Middle frontal gyrus (tissue), 1 donor: ENCODE measurements at regions not wholly inside any gene's neighbourhood (a gene's known extent, or its start where the extent isn't known, plus 50 kb on each side); places are given as distances from the start of the nearest gene placed in this dataset.

Experiments
- DNase-seq: peaks from one replicate; pipeline ENCODE4 v3.0.0-alpha.2; 2015; ENCODE audit warnings: low spot score; ENCODE audit errors: extremely low spot score

DNA sequence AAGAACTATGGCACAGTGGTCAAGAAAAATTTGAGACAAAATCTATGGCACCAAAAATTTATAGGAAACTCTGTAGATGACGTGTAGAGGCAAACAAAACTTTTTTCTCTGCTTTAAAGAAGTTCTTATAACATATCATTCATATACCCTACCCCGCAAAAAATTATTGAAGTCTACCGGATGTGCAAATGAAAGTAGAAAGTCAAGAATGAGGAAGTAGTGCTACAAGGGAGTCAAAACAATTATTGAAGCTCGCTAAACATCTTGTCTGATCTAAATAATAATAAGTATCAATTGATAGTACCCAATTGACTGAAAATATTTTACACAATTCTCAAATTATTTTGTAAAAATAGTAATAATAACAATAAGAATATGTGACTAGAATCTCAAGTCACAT, 398.5 kb downstream of the TAF11L14 start:
- DNase-seq, result no peak

DNA sequence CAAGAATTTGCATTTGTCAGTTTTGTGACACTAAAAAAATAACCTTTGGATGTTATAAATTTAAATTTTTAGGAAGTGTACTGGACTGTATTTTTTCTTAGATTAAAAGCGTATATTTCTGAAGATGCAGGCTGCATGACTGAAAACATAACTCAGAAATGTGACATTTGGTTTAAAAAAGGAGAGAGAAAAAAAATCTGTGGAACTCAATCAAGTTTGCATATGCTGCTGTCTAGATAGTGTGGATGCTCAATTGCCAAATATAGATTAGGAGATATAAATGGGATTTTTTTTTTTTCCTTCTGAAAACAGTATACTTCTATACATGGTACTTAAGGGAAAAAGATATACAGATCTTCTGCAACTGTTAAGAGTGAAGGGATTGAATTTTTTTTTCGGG, 402.3 kb downstream of the TAF11L14 start:
- DNase-seq, result no peak

DNA sequence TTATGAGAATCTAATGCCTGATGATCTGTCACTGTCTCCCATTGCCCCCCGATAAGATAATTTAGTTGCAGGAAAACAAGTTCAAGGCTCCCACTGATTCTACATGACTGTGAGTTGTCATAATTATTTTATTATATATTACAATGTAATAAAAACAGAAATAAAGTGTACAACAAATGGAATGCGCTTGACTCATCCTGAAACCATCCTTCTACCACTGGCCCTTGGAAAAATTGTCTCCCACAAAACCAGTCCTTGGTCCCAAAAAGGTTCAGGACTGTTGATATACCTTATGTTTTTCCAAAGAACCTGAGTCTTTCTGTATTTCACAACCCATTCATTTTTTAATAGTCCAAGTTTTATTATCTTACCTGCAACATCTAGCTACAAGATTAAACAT, 403.5 kb downstream of the TAF11L14 start:
- DNase-seq, result no peak

DNA sequence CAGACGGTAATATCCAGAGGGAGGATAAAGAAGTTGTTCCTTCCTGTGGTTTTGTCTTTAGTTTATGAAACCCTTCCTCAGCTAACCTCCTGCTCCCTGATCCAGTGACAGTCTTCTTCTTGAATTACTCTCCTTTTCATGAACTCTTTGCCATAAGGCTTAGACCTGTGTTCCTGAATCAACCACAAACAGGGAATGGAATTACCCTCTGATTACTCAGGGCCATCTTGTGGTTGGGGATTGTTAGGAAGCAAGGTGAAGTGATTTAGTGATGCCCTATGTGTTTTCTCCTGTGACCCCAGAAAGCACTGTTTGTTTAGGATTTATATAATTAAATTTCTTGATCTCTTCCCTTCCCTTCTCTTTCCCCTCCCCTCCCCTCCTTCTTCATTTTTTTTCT, 409.1 kb downstream of the TAF11L14 start:
- no peak for DNase-seq

DNA sequence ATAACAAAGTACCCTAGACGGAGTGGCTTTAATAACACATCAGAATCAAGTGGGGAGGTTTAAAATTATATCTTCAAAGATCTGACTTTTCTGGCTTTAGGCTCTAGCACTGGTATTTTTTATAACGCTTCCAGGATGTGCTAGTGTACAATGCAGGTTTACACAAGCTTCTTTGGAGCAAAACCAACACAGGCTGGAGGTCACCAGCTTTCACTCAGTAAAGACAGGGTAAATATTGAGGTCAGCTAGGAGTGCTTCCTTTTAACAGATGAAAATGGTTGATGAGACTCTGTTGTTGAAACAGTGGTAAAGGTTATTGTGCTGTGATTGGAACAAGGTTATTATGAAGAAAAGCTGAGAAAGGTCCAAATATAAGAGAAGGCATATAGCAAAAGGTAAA, 414.2 kb downstream of the TAF11L14 start:
- DNase-seq, result no peak

DNA sequence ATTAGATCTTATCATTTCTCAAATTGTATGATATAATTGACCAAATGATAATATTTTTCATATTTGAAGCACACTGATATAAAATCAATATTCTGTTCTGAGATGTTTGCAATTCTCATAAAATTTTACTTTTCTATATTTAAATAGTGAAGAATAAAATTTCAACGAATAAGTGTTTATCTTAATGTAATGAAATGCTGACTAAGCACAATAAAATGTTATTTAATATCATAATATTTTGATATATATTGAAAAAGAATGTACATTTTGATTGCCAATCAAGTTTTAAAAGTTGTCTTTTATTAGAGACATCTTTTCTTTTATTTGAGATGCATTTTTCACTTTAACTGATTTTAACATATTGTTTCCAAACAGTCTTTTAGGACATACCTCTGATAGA, 416.1 kb downstream of the TAF11L14 start:
- no peak for DNase-seq

DNA sequence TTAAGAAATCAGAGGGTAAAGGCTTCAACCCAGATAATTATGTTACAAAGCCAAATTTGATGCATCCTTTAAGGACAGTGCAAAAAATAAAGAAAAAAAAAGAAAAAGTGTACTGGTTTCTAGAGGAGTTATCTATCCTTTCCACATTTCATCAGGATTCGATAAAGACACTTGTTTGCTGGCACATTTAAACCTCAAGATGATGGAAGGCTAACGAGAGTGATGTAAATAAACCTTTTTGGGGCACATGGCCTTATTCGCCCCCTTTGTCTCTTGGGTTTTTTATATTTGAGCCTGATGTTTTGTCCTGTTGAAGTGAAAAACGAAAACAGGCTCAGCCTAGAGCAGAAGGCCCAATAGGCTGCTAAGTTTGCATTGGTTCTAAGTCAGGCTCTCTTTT, 416.5 kb downstream of the TAF11L14 start:
- no peak for DNase-seq

DNA sequence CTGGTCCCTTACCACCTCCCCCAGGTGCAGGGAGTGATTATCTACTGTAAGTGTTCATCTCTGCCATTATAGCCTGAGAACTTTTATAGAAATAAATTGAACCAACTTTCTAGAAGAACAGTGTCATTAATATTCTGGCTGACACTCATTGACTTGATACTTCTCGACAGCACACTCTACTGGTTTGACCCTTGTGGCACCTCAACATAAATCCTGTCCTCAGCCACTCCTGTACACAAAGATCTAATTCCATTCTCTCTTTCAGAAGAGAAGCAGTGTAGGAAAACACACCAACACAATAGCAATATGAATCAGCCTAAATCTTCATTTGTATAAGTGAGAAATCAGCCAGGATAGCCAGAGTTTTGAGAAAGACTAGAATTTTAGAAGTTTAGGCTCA, 417.7 kb downstream of the TAF11L14 start:
- DNase-seq, result no peak

DNA sequence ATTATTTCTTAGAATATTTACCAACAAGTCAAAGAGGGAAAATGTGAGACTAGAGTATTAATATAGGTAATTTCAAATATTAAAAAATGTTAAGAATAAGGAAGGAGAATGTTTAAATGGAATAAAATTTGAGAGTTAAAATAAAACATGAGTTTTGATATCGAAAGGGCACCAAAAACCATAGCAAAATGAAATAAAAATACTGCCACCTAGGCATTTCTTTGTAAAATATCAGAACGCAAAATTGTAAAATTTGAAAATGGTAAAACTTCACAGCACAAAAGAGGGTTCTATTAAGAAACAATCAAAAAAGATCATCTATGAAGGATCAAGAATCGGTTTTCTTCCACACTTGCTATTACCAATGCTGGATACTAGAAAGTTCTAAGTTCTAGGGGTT, 418.3 kb downstream of the TAF11L14 start:
- DNase-seq, result no peak

DNA sequence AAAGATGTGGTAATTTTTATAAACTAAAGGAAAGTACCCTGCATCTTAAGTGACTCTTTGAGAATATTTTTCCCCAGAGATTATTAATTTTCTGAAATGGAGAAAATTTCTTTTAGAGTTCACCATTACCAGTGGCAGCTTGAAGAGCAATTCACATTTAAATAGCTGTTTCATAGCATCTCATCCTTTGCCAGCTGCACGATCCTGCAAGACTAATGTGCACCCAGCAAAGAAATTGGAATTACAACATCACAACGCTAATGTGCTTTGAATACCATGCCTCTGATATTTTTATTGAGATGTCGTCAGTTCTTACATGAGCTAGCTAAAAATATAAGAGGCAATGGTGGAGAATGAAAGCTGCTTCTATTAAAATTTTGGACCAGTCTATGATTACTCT, 423.5 kb downstream of the TAF11L14 start:
- no peak for DNase-seq

DNA sequence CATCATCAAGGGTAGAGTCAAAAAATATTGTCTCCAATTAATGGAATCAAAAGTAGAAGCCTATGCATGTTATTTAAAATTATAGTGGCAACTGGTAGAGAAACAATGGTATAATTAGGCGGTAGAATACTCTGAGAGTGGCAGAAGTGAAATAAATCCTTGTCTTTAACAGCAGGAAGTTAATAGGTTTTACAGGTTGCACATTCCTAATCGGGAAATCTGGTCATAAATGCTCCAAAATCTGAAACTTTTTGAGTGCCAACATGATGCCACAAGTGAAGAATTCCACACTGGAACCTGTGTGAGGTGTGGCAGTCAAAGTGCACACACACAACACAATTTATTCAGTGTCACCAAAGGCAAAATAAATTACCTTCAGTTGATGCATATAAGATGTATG, 433.4 kb downstream of the TAF11L14 start:
- DNase-seq, result no peak

DNA sequence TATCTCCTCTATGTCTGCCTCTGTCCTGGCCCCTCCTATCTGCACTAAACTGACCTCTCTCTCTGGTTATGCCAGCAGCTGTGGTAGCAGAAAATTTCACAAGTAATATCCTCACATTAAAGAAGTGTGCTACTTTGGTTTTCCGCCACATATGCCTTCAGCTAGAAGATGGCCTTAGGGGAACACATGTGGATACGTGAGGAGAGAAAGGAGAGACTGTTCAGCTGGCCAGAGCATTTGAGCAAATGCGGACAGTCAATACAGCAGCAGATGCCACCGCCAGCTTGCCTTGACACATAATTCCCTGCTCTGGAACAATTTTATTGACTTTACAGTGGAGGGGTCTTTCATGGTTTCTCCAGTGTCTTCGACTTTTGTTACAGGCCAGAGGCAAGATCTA, 434.6 kb downstream of the TAF11L14 start:
- DNase-seq, result no peak

DNA sequence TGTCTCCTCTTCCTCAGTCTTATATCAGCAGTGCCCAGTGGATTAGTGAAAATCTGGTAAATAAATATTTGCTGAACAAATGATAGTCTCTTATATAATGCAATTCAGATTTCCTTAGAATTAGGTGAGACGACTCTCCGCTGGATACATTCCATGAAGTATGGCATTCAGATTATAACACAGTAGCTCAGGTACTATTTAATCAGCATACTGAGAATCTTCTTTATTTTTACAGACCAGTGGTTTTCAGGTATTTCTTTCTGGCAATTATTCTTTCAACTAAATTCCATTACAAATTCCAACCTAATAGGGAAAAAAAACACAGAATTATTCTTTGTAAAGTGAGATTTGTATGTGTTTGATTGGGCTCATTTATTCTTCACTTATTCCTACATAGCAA, 435.5 kb downstream of the TAF11L14 start:
- DNase-seq, result no peak

DNA sequence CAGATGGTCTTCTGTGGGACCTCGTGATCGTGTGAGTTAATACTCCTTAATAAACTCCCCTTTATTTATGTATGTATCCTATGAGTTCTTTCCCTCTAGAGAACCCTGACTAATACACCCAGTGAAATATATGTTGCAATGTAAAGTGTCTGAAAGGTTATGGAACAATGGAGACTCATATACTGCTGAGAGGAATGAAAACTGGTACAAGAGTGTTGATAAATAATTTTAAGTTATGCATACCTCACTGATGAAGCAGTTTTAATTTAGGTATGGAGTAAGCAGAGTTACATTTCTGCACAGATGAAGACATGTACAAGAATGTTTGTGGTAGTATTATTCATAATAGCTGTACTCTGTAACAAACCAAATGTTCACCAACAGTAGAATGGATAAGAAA, 438.3 kb downstream of the TAF11L14 start:
- no peak for DNase-seq

DNA sequence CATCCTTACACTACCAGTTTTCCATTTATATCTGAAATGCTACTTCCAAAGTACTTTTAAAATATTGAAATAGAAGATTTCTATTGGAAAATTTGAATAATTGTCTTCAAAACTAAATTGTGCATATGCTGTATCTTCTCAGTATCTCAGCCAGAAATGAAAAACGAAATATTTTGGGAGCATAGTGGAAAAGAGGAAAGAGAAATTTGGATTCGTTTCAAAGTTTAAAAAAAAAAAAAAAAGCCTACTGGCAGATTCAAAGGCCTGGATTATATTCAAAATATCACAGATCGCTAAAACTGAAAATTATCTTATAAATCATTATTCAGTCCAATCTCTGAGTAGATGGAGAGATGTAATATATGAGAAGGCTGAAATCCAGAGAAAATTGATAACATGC, 440.7 kb downstream of the TAF11L14 start:
- DNase-seq, result no peak

DNA sequence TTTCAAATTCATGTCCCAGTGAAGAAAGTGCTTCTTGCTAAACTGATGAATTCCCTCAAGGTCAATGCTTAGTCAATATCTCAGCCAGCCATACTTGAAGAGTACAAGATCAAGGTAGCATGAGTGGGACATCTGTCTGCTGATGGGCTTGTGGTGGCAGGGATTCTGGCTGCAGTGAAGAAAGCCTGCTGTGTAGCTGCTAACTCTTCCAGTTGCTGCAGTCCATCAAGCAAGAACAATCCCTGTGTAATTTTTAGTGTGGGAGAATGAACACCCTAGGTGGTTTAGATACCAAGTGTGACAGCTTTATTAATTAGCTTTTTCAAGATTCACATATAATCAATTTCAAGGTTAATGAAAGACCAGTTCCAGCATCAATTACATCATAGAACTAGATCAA, 443.9 kb downstream of the TAF11L14 start:
- DNase-seq, result no peak

DNA sequence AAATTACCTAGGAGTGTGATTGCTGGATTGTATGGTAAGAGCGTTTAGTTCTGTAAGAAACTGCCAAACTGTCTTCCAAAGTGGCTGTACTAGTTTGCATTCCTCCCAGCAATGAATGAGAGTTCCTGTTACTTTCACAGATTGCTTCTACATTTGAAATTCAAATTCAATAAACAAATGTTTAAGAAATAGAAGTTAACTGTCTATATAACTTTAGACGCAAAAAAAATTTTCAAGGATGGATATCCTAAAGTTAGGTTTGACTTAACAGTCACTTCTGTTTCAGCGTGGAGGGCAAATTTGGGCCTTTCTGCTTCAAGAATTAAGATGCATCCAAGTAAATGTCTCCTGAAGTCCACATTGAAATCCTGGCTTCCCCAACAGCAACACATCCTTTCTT, 445.6 kb downstream of the TAF11L14 start:
- no peak for DNase-seq

DNA sequence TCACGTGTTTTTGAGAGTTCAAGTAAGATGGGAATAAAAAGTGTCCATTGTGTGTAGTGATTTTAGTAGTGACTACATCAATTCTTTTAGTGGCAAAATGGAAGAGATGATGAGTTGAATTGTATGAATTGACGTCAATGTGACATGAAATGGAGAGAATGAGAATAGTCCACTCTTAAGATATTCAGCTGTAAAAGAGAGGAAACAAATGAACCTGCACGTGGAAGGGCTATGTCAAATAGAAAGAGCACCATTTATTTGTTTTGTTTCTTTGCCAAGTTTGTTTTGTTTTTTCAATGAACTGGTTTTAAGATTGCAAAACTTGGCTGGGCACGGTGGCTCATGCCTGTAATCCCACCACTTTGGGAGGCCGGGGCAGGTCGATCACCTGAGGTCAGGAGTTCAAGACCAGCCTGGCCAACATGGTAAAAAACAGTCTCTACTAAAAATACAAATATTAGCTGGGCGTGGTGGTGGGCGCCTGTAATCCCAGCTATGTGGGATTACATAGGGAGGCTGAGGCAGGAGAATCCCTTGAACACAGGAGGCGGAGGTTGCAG, 453.8 kb downstream of the TAF11L14 start:
- DNase-seq, result no peak

DNA sequence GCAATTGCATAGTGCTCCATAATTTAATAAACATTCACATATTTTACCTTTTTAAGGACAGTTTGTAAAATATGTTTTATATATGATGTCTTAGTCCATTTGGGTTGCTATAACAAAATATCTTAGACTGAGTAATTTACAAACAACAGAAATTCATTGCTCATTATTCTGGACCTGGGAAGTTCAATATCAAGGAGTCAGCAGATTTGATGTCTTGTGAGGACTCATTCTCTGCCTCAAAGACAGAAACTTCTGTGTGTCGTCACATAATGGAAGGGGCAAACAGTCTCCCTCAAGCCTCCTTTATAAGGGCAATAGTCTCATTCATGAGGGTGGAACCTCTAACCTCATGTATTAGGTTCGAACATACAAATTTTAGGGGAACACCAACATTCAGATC, 455.9 kb downstream of the TAF11L14 start:
- DNase-seq, result no peak

DNA sequence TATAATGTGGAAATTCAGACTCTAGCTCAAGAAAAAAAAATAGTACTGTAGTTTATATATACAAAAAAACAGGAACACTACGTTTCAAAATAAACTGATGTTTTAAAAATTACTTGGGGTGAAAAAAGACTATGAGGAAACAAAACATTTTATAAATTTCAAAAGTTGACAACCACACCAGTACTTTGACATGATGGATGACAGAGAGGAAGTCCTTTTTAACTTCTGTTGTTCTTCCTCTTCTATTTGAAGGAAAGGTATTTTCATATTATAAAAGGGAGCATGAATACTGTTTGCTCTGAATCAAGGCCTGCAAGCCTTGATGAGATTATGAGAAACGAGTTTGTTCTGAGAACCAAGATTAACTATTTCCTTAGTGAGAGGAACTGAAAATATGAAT, 456.9 kb downstream of the TAF11L14 start:
- no peak for DNase-seq

DNA sequence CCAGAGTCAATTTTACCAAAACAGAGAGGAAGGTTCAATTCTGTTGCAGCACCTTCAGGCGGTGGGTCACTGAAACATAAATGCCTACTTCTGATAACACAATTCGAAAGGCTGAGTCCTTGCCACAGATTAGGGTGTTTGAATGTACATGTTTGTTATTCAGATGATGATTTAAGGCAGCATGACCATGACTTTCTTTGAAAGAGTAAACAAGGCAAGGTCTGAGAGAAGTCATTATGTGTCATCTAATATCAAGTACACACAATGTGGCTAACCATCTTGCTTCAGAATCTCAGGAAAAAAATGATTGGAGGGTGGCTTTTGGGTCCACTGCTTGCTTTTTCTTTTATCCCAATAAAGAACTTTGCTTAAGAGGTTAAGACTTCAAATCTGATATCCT, 457.5 kb downstream of the TAF11L14 start:
- DNase-seq, result no peak

DNA sequence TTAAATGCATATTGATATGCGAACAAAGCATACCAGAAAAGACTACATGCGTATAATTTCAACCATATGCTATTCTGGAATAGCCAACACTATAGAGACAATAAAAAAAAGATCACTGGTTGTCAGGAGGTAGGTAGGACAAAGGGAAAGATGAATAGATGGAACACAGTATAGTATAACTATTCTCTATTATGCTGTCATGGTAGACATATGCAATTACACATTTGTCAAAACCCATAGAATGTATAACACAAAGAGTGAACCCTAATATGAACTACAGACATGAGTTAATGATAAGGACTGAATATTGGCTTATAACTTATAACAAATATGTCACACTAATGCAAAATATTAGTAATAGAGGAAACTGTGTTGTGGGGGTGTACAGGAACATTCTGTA, 460.8 kb downstream of the TAF11L14 start:
- DNase-seq, result no peak

DNA sequence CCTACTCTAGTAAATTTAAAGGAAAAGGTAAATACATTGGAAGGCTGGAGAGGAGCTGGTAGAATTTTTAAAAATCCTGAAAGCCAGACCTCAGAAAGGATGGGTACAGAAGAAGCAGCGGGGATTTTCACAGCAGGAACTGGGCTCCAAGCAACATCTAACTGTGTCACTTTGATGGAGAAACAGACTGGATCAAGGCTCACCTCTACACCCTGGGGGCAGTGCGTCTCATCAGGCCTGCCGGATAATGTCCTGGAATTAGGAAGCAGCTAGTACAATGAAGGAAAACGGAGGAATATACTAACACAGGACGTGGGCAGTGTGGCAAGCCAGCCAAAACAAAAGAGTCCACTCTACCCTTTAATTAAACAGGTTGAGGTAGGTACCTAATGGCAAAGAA, 463.6 kb downstream of the TAF11L14 start:
- no peak for DNase-seq

DNA sequence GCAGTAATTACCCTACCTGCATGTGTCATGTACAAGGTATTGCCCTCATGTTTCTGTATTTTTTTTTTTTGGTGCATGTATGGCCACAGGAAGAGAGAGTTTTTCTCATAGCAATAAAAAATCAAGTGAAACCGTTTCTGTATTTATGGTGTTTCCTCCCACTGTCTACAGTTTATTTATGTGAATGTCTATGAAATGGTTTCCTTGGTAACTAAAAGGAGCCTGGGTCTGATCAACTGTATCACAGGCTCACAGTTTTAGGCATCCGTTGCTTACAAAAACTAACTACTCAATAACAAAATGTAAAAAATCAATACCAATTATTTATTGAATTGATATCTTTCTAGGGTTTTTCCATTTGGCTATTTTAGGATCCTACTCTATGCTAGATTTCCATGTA, 464.4 kb downstream of the TAF11L14 start:
- no peak for DNase-seq
